ENCODE measurements at regions not wholly inside any gene's neighbourhood (a gene's known extent, or its start where the extent isn't known, plus 50 kb on each side); places are given as distances from the start of the nearest gene placed in this dataset.

DNA sequence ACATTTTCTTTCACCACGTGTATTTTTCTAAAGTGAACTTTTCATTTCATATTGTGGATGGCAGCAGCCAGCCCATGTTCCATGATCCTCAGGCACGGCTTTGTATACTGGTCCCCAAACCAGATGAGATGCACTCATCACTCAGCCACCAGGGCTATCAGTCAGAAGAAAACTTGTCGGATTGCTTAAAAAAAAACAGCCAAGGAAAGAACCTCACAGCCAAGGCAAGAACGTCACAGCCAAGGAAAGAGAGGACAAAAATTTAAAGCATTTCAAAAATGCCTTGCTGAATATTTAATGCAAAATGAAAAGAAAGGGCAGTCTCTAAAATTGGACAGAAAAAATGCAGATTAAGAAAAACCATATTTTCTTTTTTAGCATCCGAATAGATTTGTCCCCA lies 333.3 kb downstream of the PDGFC start:
- peak; percentile 66 for DNase-seq (ENCODE audit: low read depth)
- no peak overlapping the region for H3K4me3 ChIP-seq (replicated peaks; ENCODE audit: low read depth, low read length)
- TF ChIP-seq, protein P1, sequence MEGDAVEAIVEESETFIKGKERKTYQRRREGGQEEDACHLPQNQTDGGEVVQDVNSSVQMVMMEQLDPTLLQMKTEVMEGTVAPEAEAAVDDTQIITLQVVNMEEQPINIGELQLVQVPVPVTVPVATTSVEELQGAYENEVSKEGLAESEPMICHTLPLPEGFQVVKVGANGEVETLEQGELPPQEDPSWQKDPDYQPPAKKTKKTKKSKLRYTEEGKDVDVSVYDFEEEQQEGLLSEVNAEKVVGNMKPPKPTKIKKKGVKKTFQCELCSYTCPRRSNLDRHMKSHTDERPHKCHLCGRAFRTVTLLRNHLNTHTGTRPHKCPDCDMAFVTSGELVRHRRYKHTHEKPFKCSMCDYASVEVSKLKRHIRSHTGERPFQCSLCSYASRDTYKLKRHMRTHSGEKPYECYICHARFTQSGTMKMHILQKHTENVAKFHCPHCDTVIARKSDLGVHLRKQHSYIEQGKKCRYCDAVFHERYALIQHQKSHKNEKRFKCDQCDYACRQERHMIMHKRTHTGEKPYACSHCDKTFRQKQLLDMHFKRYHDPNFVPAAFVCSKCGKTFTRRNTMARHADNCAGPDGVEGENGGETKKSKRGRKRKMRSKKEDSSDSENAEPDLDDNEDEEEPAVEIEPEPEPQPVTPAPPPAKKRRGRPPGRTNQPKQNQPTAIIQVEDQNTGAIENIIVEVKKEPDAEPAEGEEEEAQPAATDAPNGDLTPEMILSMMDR (IDR thresholded peaks at IDR 0.05; ENCODE audit: low read length, missing control alignments), result no peak

DNA sequence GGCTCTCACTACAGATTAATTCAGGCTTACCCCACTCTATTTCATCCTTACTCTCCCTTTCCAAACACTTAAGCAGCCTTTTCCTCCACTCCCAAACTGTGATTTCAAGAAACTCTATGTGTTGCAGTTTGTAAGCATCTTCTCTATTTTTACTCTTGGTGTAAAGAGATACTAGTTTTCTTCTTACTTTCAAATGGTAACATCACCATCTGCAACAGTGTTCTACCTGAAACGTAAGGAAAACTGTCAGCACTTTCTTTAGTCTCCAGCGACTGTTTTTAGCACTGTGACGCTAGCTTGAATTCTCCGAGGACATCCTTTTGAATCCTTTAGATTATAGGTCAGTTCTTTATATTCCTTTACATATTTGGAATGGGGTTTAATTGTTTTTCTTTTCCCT lies 335.2 kb downstream of the PDGFC start:
- TF ChIP-seq, protein P1 (IDR thresholded peaks at IDR 0.05; ENCODE audit: low read length, missing control alignments), result no peak
- no peak for DNase-seq (ENCODE audit: low read depth)

DNA sequence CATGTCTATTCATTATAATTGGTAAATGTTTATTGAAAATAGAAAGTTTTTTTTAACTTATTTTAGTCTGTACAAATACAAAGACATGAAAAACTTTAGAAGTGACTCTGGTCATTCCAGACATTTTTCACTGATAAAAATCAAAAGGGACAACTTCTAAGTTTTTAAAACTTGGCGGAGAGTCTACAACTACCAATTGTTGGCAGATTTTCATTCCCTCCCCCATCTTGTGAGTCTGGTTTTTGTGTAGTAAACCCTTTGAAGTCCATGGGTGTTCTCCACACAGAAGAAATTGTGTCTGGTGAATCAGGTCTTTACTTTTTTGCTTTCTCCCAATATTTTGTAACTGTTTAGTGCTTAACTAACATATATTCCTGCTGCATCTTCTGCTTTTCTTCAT lies 336.5 kb downstream of the PDGFC start:
- TF ChIP-seq, protein P1 (IDR thresholded peaks at IDR 0.05; ENCODE audit: low read length, missing control alignments), result no peak
- no peak for DNase-seq (ENCODE audit: low read depth)
- H3K4me3 ChIP-seq (replicated peaks; ENCODE audit: low read depth, low read length), result no peak overlapping the region

More for the DNA sequence above, 335.2 kb downstream of the PDGFC start:
- H3K4me3 ChIP-seq (replicated peaks; ENCODE audit: low read depth, low read length), result no peak overlapping the region

DNA sequence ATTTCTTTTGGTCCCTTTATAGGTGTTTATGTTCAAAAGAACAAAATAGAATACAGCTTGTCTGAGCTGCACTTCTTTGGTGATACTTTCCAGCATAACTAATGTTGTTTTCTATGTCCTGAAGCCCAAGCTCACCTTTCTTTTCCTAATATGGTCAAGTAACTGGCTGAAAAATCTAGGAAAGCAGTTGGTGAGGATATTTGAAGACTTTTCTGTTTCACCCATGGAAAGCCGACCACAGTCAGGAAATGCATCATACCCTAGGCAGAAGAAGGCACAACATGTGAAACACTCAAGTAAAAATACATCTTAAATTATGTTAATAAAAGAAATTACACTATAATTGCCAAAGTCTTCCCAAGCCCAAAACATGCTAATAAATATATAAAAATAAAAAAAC lies 337.0 kb downstream of the PDGFC start:
- no peak overlapping the region for H3K4me3 ChIP-seq (replicated peaks; ENCODE audit: low read depth, low read length)
- TF ChIP-seq, protein P1 (IDR thresholded peaks at IDR 0.05; ENCODE audit: low read length, missing control alignments), result no peak
- DNase-seq (ENCODE audit: low read depth), result peak; percentile 58

DNA sequence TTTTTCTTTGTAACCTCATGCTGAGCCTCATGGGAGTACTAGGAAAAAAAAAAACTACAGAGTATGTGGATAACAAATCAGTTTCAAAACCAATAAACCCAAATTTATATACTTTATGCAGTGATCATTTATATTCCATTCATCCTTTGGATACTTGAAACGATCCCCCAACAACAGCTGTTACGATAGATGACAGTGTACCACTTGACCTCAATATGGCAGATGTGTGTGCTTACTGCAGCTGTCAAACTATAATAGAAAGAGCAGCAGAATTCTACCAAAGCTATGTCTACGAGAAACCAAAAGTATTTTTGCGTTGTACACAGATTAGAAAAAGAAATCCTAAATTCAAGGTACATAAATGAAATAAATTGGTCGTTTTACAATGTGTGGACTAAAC lies 337.8 kb downstream of the PDGFC start:
- no peak for DNase-seq (ENCODE audit: low read depth)
- TF ChIP-seq, protein P1 (IDR thresholded peaks at IDR 0.05; ENCODE audit: low read length, missing control alignments), result no peak
- no peak overlapping the region for H3K4me3 ChIP-seq (replicated peaks; ENCODE audit: low read depth, low read length)

DNA sequence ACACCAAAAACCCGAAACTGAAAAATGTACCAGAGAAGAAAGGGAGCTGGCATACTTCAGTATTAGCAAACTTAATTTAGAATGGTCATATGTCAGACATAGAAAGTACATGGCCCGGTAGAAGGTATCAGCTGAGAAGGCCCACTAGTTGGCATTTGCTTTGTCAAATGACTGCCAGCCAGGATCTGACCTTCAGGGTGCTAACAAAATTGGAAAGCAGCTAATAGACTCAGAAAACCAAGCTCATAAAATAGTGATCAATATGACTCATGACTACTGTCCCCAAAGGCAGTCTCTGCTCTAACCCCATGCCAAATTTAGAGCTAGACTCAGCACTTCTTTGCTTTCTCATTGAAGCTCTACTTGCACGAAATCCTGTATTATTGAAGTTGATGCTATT lies 342.7 kb downstream of the PDGFC start:
- TF ChIP-seq, protein P1 (IDR thresholded peaks at IDR 0.05; ENCODE audit: low read length, missing control alignments), result no peak
- H3K4me3 ChIP-seq (replicated peaks; ENCODE audit: low read depth, low read length), result no peak overlapping the region
- no peak for DNase-seq (ENCODE audit: low read depth)

DNA sequence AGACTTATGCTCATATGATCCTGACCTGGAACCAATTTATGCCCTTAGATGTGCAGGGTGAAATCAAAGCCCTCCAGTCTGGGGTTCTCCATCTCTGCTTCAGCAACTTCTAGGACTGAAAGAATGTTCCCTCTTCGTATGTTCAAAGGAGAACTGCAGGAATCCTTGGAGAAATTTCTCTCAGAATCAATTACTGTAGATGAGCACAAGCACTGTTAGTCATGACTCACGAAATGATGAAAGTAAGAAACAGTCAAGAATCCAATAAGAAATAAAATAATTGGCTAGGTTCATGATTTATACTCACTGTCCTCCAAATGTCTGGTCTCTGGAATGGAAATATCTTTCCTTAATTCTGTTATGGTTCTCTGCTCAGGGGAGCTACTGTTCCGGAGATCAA lies 348.2 kb downstream of the PDGFC start:
- H3K4me3 ChIP-seq (replicated peaks; ENCODE audit: low read depth, low read length), result no peak overlapping the region
- DNase-seq (ENCODE audit: low read depth), result no peak
- TF ChIP-seq, protein P1 (IDR thresholded peaks at IDR 0.05; ENCODE audit: low read length, missing control alignments), result no peak

All from fibroblast of pulmonary artery (primary cell).